ENCODE measurements at regions not wholly inside any gene's neighbourhood (a gene's known extent, or its start where the extent isn't known, plus 50 kb on each side); places are given as distances from the start of the nearest gene placed in this dataset.

DNA sequence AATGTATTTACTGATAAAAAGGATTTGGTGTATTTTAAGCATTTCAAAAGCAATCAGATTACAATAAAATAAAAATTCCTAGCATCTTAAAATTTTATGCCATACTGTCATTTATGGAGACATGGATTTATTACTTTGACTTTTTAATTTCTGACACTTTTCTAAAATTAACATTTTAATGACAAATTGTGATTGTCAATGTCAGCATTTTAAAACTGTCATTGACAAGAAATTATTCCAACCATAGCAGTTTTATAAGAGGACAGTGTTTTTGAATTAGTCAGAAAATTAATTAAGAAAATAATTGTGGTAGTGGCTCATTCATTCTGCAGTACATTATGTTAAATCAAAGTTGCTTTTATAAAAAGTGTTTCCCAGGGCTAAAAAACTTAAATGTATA, 1954.4 kb downstream of the ARAP2 start:
- peaks cover 5% of the 10 kb centered on the region in 2 experiments; a peak in 3 of 4 replicates for H3K4me1 Mint-ChIP-seq

More for the DNA sequence above, 1954.4 kb downstream of the ARAP2 start:
- no peaks in the 10 kb centered on the region for H3K9me3 ChIP-seq (ENCODE audit: control insufficient read depth, low read depth, low read length)
- no peaks in the 10 kb centered on the region for H3K27me3 ChIP-seq (ENCODE audit: insufficient read depth, low read length)
- H3K23me2 ChIP-seq (ENCODE audit: insufficient read length, low read depth, low read length, poor library complexity, severe bottlenecking): no peaks in the 10 kb centered on the region
- no peaks in the 10 kb centered on the region for H3K27me3 Mint-ChIP-seq (ENCODE audit: low read depth)
- H3K79me1 ChIP-seq (ENCODE audit: insufficient read depth, low read depth, low read length, poor library complexity, severe bottlenecking): no peaks in the 10 kb centered on the region
- no peak overlapping the region for H4K91ac ChIP-seq (ENCODE audit: insufficient read length, low read depth, low read length)
- no peaks in the 10 kb centered on the region for H3K4me1 ChIP-seq (ENCODE audit: insufficient read depth, low read length)
- TF ChIP-seq, protein P1, sequence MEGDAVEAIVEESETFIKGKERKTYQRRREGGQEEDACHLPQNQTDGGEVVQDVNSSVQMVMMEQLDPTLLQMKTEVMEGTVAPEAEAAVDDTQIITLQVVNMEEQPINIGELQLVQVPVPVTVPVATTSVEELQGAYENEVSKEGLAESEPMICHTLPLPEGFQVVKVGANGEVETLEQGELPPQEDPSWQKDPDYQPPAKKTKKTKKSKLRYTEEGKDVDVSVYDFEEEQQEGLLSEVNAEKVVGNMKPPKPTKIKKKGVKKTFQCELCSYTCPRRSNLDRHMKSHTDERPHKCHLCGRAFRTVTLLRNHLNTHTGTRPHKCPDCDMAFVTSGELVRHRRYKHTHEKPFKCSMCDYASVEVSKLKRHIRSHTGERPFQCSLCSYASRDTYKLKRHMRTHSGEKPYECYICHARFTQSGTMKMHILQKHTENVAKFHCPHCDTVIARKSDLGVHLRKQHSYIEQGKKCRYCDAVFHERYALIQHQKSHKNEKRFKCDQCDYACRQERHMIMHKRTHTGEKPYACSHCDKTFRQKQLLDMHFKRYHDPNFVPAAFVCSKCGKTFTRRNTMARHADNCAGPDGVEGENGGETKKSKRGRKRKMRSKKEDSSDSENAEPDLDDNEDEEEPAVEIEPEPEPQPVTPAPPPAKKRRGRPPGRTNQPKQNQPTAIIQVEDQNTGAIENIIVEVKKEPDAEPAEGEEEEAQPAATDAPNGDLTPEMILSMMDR (conservative IDR thresholded peaks at IDR 0.05): no peak
- no peak overlapping the region for H3K23ac ChIP-seq (ENCODE audit: insufficient read length, low read depth, low read length)
- H3K9me3 Mint-ChIP-seq: no peaks in the 10 kb centered on the region; a peak in 1 of 5 replicates
- no peak overlapping the region for H2BK15ac ChIP-seq (ENCODE audit: low read depth, low read length)
- H2BK120ac ChIP-seq (ENCODE audit: low read depth, low read length, poor library complexity, severe bottlenecking): no peak overlapping the region
- no peak overlapping the region for H3K4me2 ChIP-seq (ENCODE audit: insufficient read depth, insufficient read length, low read length)
- H3K18ac ChIP-seq (ENCODE audit: insufficient read length, low read depth, low read length): no peak overlapping the region
- no peak overlapping the region for H3K4ac ChIP-seq (ENCODE audit: low read depth, low read length)
- no peak overlapping the region for H2AFZ ChIP-seq (ENCODE audit: low read length)
- no peak overlapping the region for H3K14ac ChIP-seq (ENCODE audit: insufficient read depth, low read length)
- H4K8ac ChIP-seq (replicated peaks; ENCODE audit: insufficient read length, low read depth, low read length): no peak overlapping the region
- H3K79me2 ChIP-seq (ENCODE audit: insufficient read depth, low read length): no peaks in the 10 kb centered on the region
- no peak overlapping the region for H3T11ph ChIP-seq (ENCODE audit: low read length)
- no peak overlapping the region for H3K9ac ChIP-seq (ENCODE audit: extremely low read depth, insufficient read length, low read length)
- H3K27ac Mint-ChIP-seq: no peak overlapping the region
- H2BK5ac ChIP-seq (ENCODE audit: insufficient read length, low read length): no peak overlapping the region
- H3K4me3 Mint-ChIP-seq: no peak overlapping the region
- no peaks in the 10 kb centered on the region for H3K36me3 Mint-ChIP-seq (ENCODE audit: insufficient read depth in 1 of 3, low read depth in 3 of 3)
- no peaks in the 10 kb centered on the region for H4K20me1 ChIP-seq (ENCODE audit: control insufficient read depth, insufficient read depth, insufficient read length)
- no peak overlapping the region for H2BK12ac ChIP-seq (ENCODE audit: insufficient read length, low read depth, low read length)
- no peak overlapping the region for H4K5ac ChIP-seq (ENCODE audit: insufficient read length, low read depth, low read length)
- H2AK5ac ChIP-seq (ENCODE audit: insufficient read length, low read length): no peak overlapping the region
- no peak overlapping the region for H3K56ac ChIP-seq (ENCODE audit: insufficient read length, low read depth, low read length)
- no peak for DNase-seq
- no peak overlapping the region for H3K27ac ChIP-seq (ENCODE audit: insufficient read length, low read depth, low read length)
- no peak overlapping the region for H2BK20ac ChIP-seq (ENCODE audit: low read depth, low read length, poor library complexity, severe bottlenecking)

Data from H9 (cell line).